ENCODE measurements at regions not wholly inside any gene's neighbourhood (a gene's known extent, or its start where the extent isn't known, plus 50 kb on each side); places are given as distances from the start of the nearest gene placed in this dataset.

DNA sequence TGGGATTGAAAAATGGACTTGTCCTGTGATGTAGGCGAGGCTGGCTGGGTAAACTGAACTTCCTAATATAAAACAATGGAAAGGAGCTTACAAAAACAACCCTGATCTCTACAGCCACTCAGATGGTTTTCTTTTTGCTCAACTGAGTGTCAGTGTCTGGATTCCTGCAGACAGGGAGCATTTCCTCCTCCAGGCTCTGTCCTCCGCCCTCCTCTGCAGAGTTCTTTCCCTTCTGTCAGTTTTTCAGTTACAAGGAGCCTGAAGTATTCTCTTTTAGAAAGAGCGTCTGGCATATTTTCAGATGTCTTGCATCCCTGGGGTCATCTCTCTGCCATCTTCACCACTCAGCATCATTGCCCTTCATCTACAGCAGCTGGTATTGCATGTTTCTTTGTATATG is 50.0 kb upstream of the PITRM1 start:
- no peak overlapping the region for H2BK120ac ChIP-seq (ENCODE audit: low read depth, low read length)
- CTCF ChIA-PET, result no interaction called here
- H3K4me3 ChIP-seq (ENCODE audit: insufficient read depth, low read depth, low read length), result no peak overlapping the region
- no peak overlapping the region; the same call in 1 of the 2 replicates for H3K18ac ChIP-seq (ENCODE audit: low read depth, low read length)
- H3K36me3 ChIP-seq (ENCODE audit: control insufficient read depth, insufficient read depth, low read length), result no peaks in the 10 kb centered on the region
- H3K23ac ChIP-seq (ENCODE audit: low read depth, low read length), result no peak overlapping the region
- dilution Hi-C loops (cut with HindIII; ENCODE audit: low sequenced_read_pairs, unreplicated experiment) (no loop called here), in situ Hi-C loops (cut with MboI; ENCODE audit: low sequenced_read_pairs) (loop anchor here (10.0 to 25.0 kb wide), 2 partner anchors 552 to 1290 kb away; no protein-coding TSS in a partner anchor), intact Hi-C loops (cut with micrococcal nuclease) (no loop called here)
- H4K91ac ChIP-seq (ENCODE audit: insufficient read depth, low read depth, low read length), result no peak overlapping the region
- H3K4me2 ChIP-seq (ENCODE audit: low read depth, low read length), result no peak overlapping the region
- no peak overlapping the region for H4K8ac ChIP-seq (ENCODE audit: low read depth in 2 of 2, low read length in 2 of 2)
- no peak overlapping the region for H3K56ac ChIP-seq (ENCODE audit: extremely low read depth, insufficient read depth, low read length)
- TF ChIP-seq, protein P1, sequence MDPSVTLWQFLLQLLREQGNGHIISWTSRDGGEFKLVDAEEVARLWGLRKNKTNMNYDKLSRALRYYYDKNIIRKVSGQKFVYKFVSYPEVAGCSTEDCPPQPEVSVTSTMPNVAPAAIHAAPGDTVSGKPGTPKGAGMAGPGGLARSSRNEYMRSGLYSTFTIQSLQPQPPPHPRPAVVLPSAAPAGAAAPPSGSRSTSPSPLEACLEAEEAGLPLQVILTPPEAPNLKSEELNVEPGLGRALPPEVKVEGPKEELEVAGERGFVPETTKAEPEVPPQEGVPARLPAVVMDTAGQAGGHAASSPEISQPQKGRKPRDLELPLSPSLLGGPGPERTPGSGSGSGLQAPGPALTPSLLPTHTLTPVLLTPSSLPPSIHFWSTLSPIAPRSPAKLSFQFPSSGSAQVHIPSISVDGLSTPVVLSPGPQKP (IDR thresholded peaks at IDR 0.05; ENCODE audit: borderline replicate concordance, low read depth, low read length), result no peak
- TF ChIP-seq, protein P2, sequence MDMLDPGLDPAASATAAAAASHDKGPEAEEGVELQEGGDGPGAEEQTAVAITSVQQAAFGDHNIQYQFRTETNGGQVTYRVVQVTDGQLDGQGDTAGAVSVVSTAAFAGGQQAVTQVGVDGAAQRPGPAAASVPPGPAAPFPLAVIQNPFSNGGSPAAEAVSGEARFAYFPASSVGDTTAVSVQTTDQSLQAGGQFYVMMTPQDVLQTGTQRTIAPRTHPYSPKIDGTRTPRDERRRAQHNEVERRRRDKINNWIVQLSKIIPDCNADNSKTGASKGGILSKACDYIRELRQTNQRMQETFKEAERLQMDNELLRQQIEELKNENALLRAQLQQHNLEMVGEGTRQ (IDR thresholded peaks at IDR 0.05; ENCODE audit: low read depth, low read length), result no peak
- H4K5ac ChIP-seq (ENCODE audit: low read depth, low read length), result no peak overlapping the region
- POLR2A ChIA-PET (ENCODE audit: unreplicated experiment), result no interaction called here
- no TSS peak for BruUV-seq (replicated peaks)
- H2BK20ac ChIP-seq (ENCODE audit: low read depth, low read length), result no peak overlapping the region
- peaks cover 10% of the 10 kb centered on the region for H3K4me1 ChIP-seq (ENCODE audit: control insufficient read depth, insufficient read depth, low read length)
- H2AFZ ChIP-seq (replicated peaks; ENCODE audit: low read length, poor library complexity), result no peak overlapping the region
- H2BK5ac ChIP-seq (ENCODE audit: low read depth, low read length, poor library complexity, severe bottlenecking), result no peak overlapping the region
- no peaks in the 10 kb centered on the region for H3K27me3 ChIP-seq (ENCODE audit: control insufficient read depth, insufficient read depth, low read length)
- H2AK9ac ChIP-seq (replicated peaks; ENCODE audit: low read depth, low read length, poor library complexity), result no peak overlapping the region
- no peak overlapping the region for H3K14ac ChIP-seq (replicated peaks; ENCODE audit: low read depth, low read length)
- 73% methylated on average over 2 of the region's 3 CpGs; no CpG with 5 or more reads in 1 of the 2 experiments for WGBS, 2 experiments (ENCODE audit: extremely low coverage in 2 of 2, insufficient read length in 1 of 2)
- DNase-seq, result no peak
- no peak overlapping the region for H3K27ac ChIP-seq (ENCODE audit: insufficient read depth, low read length)
- no peaks in the 10 kb centered on the region for H3K79me1 ChIP-seq (ENCODE audit: low read depth in 1 of 2, low read length in 2 of 2)
- no peak for ATAC-seq (ENCODE audit: low read depth)
- H3K9ac ChIP-seq (ENCODE audit: low read depth, low read length), result no peak overlapping the region
- no peaks in the 10 kb centered on the region for H4K20me1 ChIP-seq (ENCODE audit: insufficient read depth, low read length)
- H2BK15ac ChIP-seq (ENCODE audit: low read depth, low read length), result no peak overlapping the region
- no peaks in the 10 kb centered on the region for H3K9me3 ChIP-seq (ENCODE audit: control insufficient read depth, insufficient read depth, low read length)
- no peak overlapping the region for H2AK5ac ChIP-seq (ENCODE audit: low read depth, low read length)
- no peak overlapping the region for H3K4ac ChIP-seq (ENCODE audit: low read depth, low read length)
- H3K9me1 ChIP-seq (ENCODE audit: insufficient read depth, low read length), result peaks cover 5% of the 10 kb centered on the region; the same call in 1 of the 2 replicates
